OCI-LY1 (cell line): ENCODE measurements at regions not wholly inside any gene's neighbourhood (a gene's known extent, or its start where the extent isn't known, plus 50 kb on each side); places are given as distances from the start of the nearest gene placed in this dataset.

ENCODE experiments used
- H2AFZ ChIP-seq: fragments of 200-600 bp; sonication (generic), shearing (Covaris generic); 2 replicates; pipeline ENCODE4 v1.6.0; 2014; ENCODE audit warnings: antibody characterized with exemption, mild to moderate bottlenecking, low read length
- H3F3A ChIP-seq: fragments of 200-600 bp; sonication (generic), shearing (Covaris generic); 2 replicates; pipeline ENCODE4 v1.6.0; 2014; ENCODE audit warnings: mild to moderate bottlenecking, antibody characterized with exemption, low read length, moderate library complexity; ENCODE audit not compliant: insufficient read depth
- H3K27ac ChIP-seq: fragments of 200-600 bp; sonication (generic); 2 replicates; pipeline ENCODE4 v1.5.1; 2014; ENCODE audit warnings: low read length, mixed run types, mild to moderate bottlenecking, low read depth; ENCODE audit not compliant: poor library complexity, severe bottlenecking
- H3K27me3 ChIP-seq: fragments of 200-600 bp; sonication (generic); 2 replicates; pipeline ENCODE4 v1.6.0; 2014; ENCODE audit warnings: antibody characterized with exemption, mild to moderate bottlenecking, low read length, moderate library complexity; ENCODE audit not compliant: insufficient read depth
- H3K36me3 ChIP-seq: fragments of 200-600 bp; sonication (generic); 2 replicates; pipeline ENCODE4 v1.6.1; 2014; ENCODE audit warnings: mild to moderate bottlenecking, antibody characterized with exemption, low read length, moderate library complexity, mixed read lengths; ENCODE audit not compliant: insufficient read depth
- H3K4me1 ChIP-seq: fragments of 200-600 bp; sonication (generic); 2 replicates; pipeline ENCODE4 v1.5.1; 2014; ENCODE audit warnings: mild to moderate bottlenecking, low read length, moderate library complexity; ENCODE audit not compliant: insufficient read depth, severe bottlenecking
- H3K4me2 ChIP-seq: fragments of 200-600 bp; sonication (generic), shearing (Covaris generic); 2 replicates; pipeline ENCODE4 v1.6.1; 2014; ENCODE audit warnings: low read length
- H3K4me3 ChIP-seq: fragments of 200-600 bp; sonication (generic); 2 replicates; pipeline ENCODE4 v1.5.1; 2014; ENCODE audit warnings: low read length, low read depth, mild to moderate bottlenecking, mixed read lengths; ENCODE audit not compliant: poor library complexity, severe bottlenecking
- H3K79me2 ChIP-seq: fragments of 200-600 bp; shearing (Covaris generic); 2 replicates; pipeline ENCODE4 v1.6.1; 2016; ENCODE audit warnings: mixed run types, low read length, mixed read lengths; ENCODE audit not compliant: insufficient read depth
- H3K9ac ChIP-seq: fragments of 200-600 bp; sonication (generic), shearing (Covaris generic); 2 replicates; pipeline ENCODE4 v1.6.1; 2014; ENCODE audit warnings: mild to moderate bottlenecking, low read length, mixed read lengths
- H3K9me2 ChIP-seq: fragments of 200-600 bp; sonication (generic), shearing (Covaris generic); 2 replicates; pipeline ENCODE4 v1.6.1; 2014; ENCODE audit warnings: low read depth, mild to moderate bottlenecking, low read length, mixed read lengths
- H3K9me3 ChIP-seq: fragments of 200-600 bp; shearing (Covaris generic); 2 replicates; pipeline ENCODE4 v1.6.1; 2014; ENCODE audit warnings: low read length, mixed read lengths
- H4K20me1 ChIP-seq: fragments of 200-600 bp; sonication (generic), shearing (Covaris generic); 2 replicates; pipeline ENCODE4 v1.6.0; 2016; ENCODE audit warnings: mild to moderate bottlenecking, low read length; ENCODE audit not compliant: insufficient read depth
- EZH2 ChIP-seq: fragments of 200-600 bp; sonication (generic), shearing (Covaris generic); IDR thresholded peaks from 2 replicates; pipeline ENCODE4 v1.8.0; 2017; ENCODE audit warnings: borderline replicate concordance, mixed run types, mild to moderate bottlenecking, antibody characterized with exemption, low read length, moderate library complexity, mixed read lengths
- TF ChIP-seq, protein P1 (sequence below): fragments of 200-600 bp; sonication (generic), shearing (Covaris generic); IDR thresholded peaks from 2 replicates; pipeline ENCODE4 v1.5.1; 2017; ENCODE audit warnings: mild to moderate bottlenecking, antibody characterized with exemption, low read length, moderate library complexity, mixed read lengths

- TF ChIP-seq, protein P1, sequence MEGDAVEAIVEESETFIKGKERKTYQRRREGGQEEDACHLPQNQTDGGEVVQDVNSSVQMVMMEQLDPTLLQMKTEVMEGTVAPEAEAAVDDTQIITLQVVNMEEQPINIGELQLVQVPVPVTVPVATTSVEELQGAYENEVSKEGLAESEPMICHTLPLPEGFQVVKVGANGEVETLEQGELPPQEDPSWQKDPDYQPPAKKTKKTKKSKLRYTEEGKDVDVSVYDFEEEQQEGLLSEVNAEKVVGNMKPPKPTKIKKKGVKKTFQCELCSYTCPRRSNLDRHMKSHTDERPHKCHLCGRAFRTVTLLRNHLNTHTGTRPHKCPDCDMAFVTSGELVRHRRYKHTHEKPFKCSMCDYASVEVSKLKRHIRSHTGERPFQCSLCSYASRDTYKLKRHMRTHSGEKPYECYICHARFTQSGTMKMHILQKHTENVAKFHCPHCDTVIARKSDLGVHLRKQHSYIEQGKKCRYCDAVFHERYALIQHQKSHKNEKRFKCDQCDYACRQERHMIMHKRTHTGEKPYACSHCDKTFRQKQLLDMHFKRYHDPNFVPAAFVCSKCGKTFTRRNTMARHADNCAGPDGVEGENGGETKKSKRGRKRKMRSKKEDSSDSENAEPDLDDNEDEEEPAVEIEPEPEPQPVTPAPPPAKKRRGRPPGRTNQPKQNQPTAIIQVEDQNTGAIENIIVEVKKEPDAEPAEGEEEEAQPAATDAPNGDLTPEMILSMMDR, result no peak
- TF ChIP-seq EZH2, result no peak
- H3K4me3 ChIP-seq, result no peak overlapping the region
- H3K4me2 ChIP-seq, result no peak overlapping the region
- H3K79me2 ChIP-seq, result no peaks in the 10 kb centered on the region
- no peak overlapping the region for H2AFZ ChIP-seq
- no peak overlapping the region for H3K27ac ChIP-seq
- no peaks in the 10 kb centered on the region for H3K36me3 ChIP-seq
- no peaks in the 10 kb centered on the region for H3K4me1 ChIP-seq
- no peaks in the 10 kb centered on the region for H3K9me2 ChIP-seq
- H3K9me3 ChIP-seq, result no peaks in the 10 kb centered on the region
- H3K9ac ChIP-seq, result no peak overlapping the region
- H3F3A ChIP-seq, result no peaks in the 10 kb centered on the region
- H4K20me1 ChIP-seq, result no peaks in the 10 kb centered on the region
- H3K27me3 ChIP-seq, result no peaks in the 10 kb centered on the region
These were observed 83.9 kb upstream of the BTBD3 start for GRCh38 chr20:11833825-11834224.

DNA sequence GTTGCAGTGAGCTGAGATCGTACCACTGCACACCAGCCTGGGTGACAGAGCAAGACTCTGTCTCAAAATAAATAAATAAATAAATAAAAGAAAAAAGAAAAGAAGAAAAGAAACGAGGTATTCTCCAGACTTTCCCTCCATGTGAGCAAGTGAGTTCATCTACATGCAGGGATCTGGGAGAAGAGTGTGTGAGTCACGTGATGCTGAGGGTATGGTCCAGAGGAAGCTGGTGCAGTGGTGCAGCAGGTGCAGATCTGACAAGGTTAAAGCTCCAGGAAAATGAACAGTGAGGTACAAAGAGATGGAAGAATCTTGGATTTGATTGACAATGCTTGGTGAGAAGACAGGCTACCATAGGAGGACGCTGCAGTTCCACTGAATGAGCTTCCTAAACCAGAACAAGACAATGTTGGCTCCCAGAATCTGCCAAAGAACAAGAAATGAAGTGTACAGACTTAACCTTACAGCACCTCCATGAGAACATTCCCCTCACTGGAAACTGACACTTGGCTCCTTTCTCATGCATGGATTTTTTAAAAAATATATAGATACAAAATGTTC lies 79.5 kb upstream of the BTBD3 start:
- Histone ChIP-seq H3K79me2 (no peaks in the 10 kb centered on the region), H2AFZ (no peak overlapping the region), H3K9me3 (no peaks in the 10 kb centered on the region), H3K27ac (no peak overlapping the region), H3K4me2 (no peak overlapping the region), H3K9me2 (no peaks in the 10 kb centered on the region), H3K36me3 (no peaks in the 10 kb centered on the region), H3K4me3 (no peak overlapping the region), H4K20me1 (no peaks in the 10 kb centered on the region), H3K27me3 (no peaks in the 10 kb centered on the region), H3F3A (no peaks in the 10 kb centered on the region), H3K9ac (no peak overlapping the region), H3K4me1 (no peaks in the 10 kb centered on the region)
- TF ChIP-seq EZH2, result no peak
- TF ChIP-seq, protein P1, result no peak

DNA sequence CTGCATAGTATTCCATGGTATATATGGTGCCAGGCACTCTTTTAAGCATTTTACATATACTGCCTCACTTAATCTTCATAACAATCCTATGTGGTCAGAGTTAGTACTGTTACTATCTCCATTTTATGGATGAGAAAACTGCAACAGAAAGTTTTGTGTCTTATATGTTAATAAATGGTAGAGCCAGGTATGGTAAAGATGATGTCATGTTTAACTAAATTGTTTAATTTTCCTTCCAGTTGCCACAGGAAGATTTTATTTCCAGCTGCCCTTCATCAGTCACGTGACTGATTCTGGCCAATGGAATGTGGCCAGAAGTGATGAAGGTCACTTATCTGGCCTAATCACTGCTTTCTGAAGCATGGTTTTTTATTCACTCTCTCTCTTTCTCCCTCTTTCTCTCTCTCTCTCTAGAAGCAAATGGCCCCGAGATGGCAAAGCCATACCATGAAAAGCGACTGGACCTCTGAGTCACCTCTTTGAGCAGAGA lies 75.7 kb upstream of the BTBD3 start:
- H3K4me2 ChIP-seq, result no peak overlapping the region
- no peak overlapping the region for H3K27ac ChIP-seq
- no peak overlapping the region for H3K4me3 ChIP-seq
- no peaks in the 10 kb centered on the region for H3K36me3 ChIP-seq
- no peak for TF ChIP-seq EZH2
- TF ChIP-seq, protein P1, result no peak
- H3K4me1 ChIP-seq, result no peaks in the 10 kb centered on the region
- H3F3A ChIP-seq, result no peaks in the 10 kb centered on the region
- H4K20me1 ChIP-seq, result no peaks in the 10 kb centered on the region
- no peak overlapping the region for H2AFZ ChIP-seq
- H3K27me3 ChIP-seq, result no peaks in the 10 kb centered on the region
- no peaks in the 10 kb centered on the region for H3K79me2 ChIP-seq
- no peaks in the 10 kb centered on the region for H3K9me2 ChIP-seq
- no peaks in the 10 kb centered on the region for H3K9me3 ChIP-seq
- H3K9ac ChIP-seq, result no peak overlapping the region
